AG04449 (cell line): ENCODE measurements at regions not wholly inside any gene's neighbourhood (a gene's known extent, or its start where the extent isn't known, plus 50 kb on each side); places are given as distances from the start of the nearest gene placed in this dataset.
"Not testable (repeated sequence)": the region's sequence is repeated elsewhere in the genome, so short reads cannot be mapped to it uniquely, and the experiment has no call there.

Experiments
- CTCF ChIA-PET: fragments of 350-600 bp; formaldehyde crosslinking; extraction: SDS; loops from one replicate; lab custom pipeline; 2021; ENCODE audit warnings: antibody characterized with exemption; lab: Yijun Ruan, JAX
- POLR2A ChIA-PET: fragments of 400-600, 350-600 bp; formaldehyde crosslinking; extraction: SDS; loops from one replicate; lab custom pipeline; 2020; ENCODE audit warnings: antibody characterized with exemption, inconsistent platforms; lab: Yijun Ruan, JAX
- DNase-seq: peaks from one replicate; pipeline ENCODE4 v3.0.0-alpha.2; 2010; ENCODE audit warnings: low read depth, low spot score
- H3K4me3 ChIP-seq: 2 replicates; pipeline ENCODE4 v1.5.1; 2011; ENCODE audit warnings: low read depth, mild to moderate bottlenecking, control low read depth, low read length
- CTCF ChIP-seq: IDR thresholded peaks from one replicate; pipeline ENCODE4 v1.5.1; 2011; ENCODE audit warnings: mild to moderate bottlenecking, moderate library complexity, low read length, control low read depth, inconsistent platforms; ENCODE audit not compliant: insufficient read depth; ENCODE audit errors: missing control alignments

GRCh38 chr6:90676516-90677300, 89.8 kb upstream of the MAP3K7 start:
- TF ChIP-seq CTCF: no peak
- POLR2A ChIA-PET: no interaction called here
- no peak overlapping the region for H3K4me3 ChIP-seq
- no peak for DNase-seq
- CTCF ChIA-PET: no interaction called here

- H3K4me3 ChIP-seq, CTCF ChIA-PET, POLR2A ChIA-PET, DNase-seq: not testable (repeated sequence)
Measured at GRCh38 chr6:90675107-90675506, 88.2 kb upstream of the MAP3K7 start.

DNA sequence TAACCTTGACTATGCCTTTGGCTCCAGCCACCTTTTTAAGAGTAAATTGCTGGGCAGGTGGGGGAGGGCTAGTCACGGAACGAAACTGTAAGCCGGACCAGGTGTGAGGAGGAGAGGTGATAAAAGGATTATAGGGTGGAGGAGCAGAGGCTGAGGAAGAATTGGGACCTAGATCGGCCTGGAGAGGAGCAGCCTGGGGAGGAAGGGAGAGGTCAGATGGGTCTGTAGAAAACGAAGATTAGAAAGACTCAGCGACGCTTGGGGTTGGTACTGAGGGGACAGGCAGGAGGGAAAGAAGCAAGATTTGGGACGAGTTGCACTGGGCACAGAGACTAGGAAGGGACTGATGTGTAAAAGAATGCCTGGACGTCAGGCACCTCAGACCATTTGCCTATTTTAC, 87.2 kb upstream of the MAP3K7 start:
- POLR2A ChIA-PET, DNase-seq, CTCF ChIA-PET, H3K4me3 ChIP-seq: not testable (repeated sequence)

- ChIA-PET POLR2A (no interaction called here), CTCF (no interaction called here)
- DNase-seq: no peak
- no peak for TF ChIP-seq CTCF
- no peak overlapping the region for H3K4me3 ChIP-seq
Measured at GRCh38 chr6:90669846-90670245, 83.0 kb upstream of the MAP3K7 start.

- ChIA-PET POLR2A (no interaction called here), CTCF (no interaction called here)
- no peak overlapping the region for H3K4me3 ChIP-seq
- DNase-seq: no peak
- TF ChIP-seq CTCF: no peak
Measured at GRCh38 chr6:90669420-90669819, 82.5 kb upstream of the MAP3K7 start.

DNA sequence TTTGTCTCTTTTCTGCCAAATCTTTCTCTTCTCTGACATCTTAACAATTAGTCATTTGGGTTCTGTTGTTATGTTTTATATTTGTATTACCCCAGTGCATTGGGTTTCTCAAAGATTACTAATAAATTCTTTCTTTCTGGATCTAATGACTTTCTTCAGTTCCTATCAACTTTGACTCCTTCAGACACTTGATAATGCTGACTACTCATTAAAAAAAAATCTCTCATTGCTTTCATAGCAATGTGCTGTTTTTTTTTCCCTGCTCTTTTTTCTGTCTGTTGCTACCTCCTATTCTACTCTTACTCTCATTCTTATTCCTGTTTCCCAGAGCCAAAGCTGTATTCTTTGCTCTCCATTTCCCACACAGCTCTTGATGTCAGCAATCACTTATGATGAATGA, 81.3 kb upstream of the MAP3K7 start:
- ChIA-PET POLR2A (no interaction called here), CTCF (no interaction called here)
- no peak for TF ChIP-seq CTCF
- H3K4me3 ChIP-seq: no peak overlapping the region
- DNase-seq: no peak

DNA sequence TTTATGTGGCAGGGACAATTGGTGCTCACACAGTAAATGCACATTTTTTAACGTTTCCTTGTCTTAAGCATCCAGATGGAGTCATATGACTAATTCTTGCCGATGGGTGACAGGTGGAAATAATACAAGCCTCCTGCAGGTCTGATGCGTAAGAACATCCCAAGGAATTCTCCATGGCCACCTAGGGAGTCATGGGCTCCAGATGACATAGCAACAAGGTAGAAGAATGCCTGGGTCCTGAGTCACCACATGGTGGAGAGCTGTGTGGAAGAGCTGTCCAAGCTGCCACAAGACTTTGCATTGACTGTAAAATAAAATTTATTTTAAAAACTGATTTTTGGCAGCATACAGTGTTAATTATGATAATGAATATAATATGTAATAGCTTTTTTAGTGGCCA, 77.0 kb upstream of the MAP3K7 start:
- ChIA-PET POLR2A (no interaction called here), CTCF (no interaction called here)
- no peak overlapping the region for H3K4me3 ChIP-seq
- no peak for DNase-seq
- TF ChIP-seq CTCF: no peak
